IMR-90 (cell line): ENCODE measurements at regions not wholly inside any gene's neighbourhood (a gene's known extent, or its start where the extent isn't known, plus 50 kb on each side); places are given as distances from the start of the nearest gene placed in this dataset.

Experiments used
- ATAC-seq: fragments of 200-7000 bp; cut with Tn5 transposase; 2 replicates; pipeline ENCODE4 v1.9.1; 2020; ENCODE audit warnings: low read depth, mild to moderate bottlenecking, moderate library complexity
- BruUV-seq: library from RNA; stranded (reverse); fragments of 400-500 nt; replicated peaks from 2 replicates; lab custom pipeline; 2021; lab: Mats Ljungman, UMichigan
- CTCF ChIA-PET: fragments of 300-600 bp; formaldehyde crosslinking; extraction: SDS; loops from one replicate; lab custom pipeline; 2021; ENCODE audit warnings: antibody characterized with exemption; lab: Yijun Ruan, JAX
- POLR2A ChIA-PET: fragments of 300-600 bp; sonication (Branson Sonifier 250); formaldehyde crosslinking; loops from one replicate; lab custom pipeline; 2022; ENCODE audit warnings: antibody characterized with exemption; ENCODE audit not compliant: unreplicated experiment; lab: Charles Lee
- DNase-seq: peaks from one replicate; pipeline ENCODE4 v3.0.0; 2013
- H2AFZ ChIP-seq: replicated peaks from 2 replicates; pipeline ENCODE3; 2013; ENCODE audit warnings: low read length, mild to moderate bottlenecking; ENCODE audit not compliant: poor library complexity
- H2AK5ac ChIP-seq: 2 replicates; pipeline ENCODE4 v1.6.1; 2013; ENCODE audit warnings: low read depth, low read length, inconsistent platforms
- H2AK9ac ChIP-seq: replicated peaks from 2 replicates; pipeline ENCODE3; 2013; ENCODE audit warnings: mild to moderate bottlenecking, low read depth, low read length, moderate library complexity; ENCODE audit not compliant: poor library complexity
- H2BK120ac ChIP-seq: 2 replicates; pipeline ENCODE4 v1.6.1; 2013; ENCODE audit warnings: low read depth, low read length, inconsistent platforms
- H2BK15ac ChIP-seq: 3 replicates; pipeline ENCODE4 v1.6.1; 2013; ENCODE audit warnings: low read depth, low read length, inconsistent platforms
- H2BK20ac ChIP-seq: 2 replicates; pipeline ENCODE4 v1.6.1; 2013; ENCODE audit warnings: low read depth, mild to moderate bottlenecking, inconsistent platforms, low read length, moderate library complexity
- H2BK5ac ChIP-seq: 2 replicates; pipeline ENCODE4 v1.6.1; 2013; ENCODE audit warnings: mild to moderate bottlenecking, low read depth, low read length, inconsistent platforms; ENCODE audit not compliant: poor library complexity, severe bottlenecking
- H3K14ac ChIP-seq: replicated peaks from 2 replicates; pipeline ENCODE4 v1.6.1; 2013; ENCODE audit warnings: low read depth, low read length, inconsistent platforms
- H3K18ac ChIP-seq: 2 replicates; pipeline ENCODE4 v1.6.1; 2013; ENCODE audit warnings: low read depth, low read length, control low read depth
- H3K23ac ChIP-seq: 2 replicates; pipeline ENCODE4 v1.6.1; 2013; ENCODE audit warnings: low read depth, low read length, inconsistent platforms
- H3K27ac ChIP-seq: 2 replicates; pipeline ENCODE4 v1.5.1; 2013; ENCODE audit warnings: mild to moderate bottlenecking, control low read depth, low read length; ENCODE audit not compliant: insufficient read depth
- H3K27me3 ChIP-seq: 2 replicates; pipeline ENCODE4 v1.6.1; 2013; ENCODE audit warnings: low read length; ENCODE audit not compliant: control insufficient read depth, insufficient read depth
- H3K36me3 ChIP-seq: 2 replicates; pipeline ENCODE4 v1.6.1; 2013; ENCODE audit warnings: low read length, mixed read lengths; ENCODE audit not compliant: control insufficient read depth, insufficient read depth
- H3K4ac ChIP-seq: 2 replicates; pipeline ENCODE4 v1.6.1; 2013; ENCODE audit warnings: low read depth, low read length, inconsistent platforms
- H3K4me1 ChIP-seq: 2 replicates; pipeline ENCODE4 v1.6.1; 2013; ENCODE audit warnings: low read length, mixed read lengths; ENCODE audit not compliant: control insufficient read depth, insufficient read depth
- H3K4me2 ChIP-seq: 2 replicates; pipeline ENCODE4 v1.6.1; 2013; ENCODE audit warnings: low read depth, mild to moderate bottlenecking, control low read depth, low read length, moderate library complexity
- H3K4me3 ChIP-seq: 2 replicates; pipeline ENCODE4 v1.5.1; 2013; ENCODE audit warnings: low read depth, mild to moderate bottlenecking, control low read depth, low read length, moderate library complexity; ENCODE audit not compliant: insufficient read depth
- H3K56ac ChIP-seq: 2 replicates; pipeline ENCODE4 v1.6.1; 2013; ENCODE audit warnings: low read length, inconsistent platforms; ENCODE audit not compliant: insufficient read depth; ENCODE audit errors: extremely low read depth
- H3K79me1 ChIP-seq, 2 experiments: 2 replicates each; pipeline ENCODE4 v1.6.1; 2013; ENCODE audit warnings: low read length in 2 of 2, inconsistent platforms in 1 of 2, low read depth in 1 of 2
- H3K9ac ChIP-seq: 2 replicates; pipeline ENCODE4 v1.6.1; 2013; ENCODE audit warnings: low read depth, low read length, control low read depth
- H3K9me1 ChIP-seq: 2 replicates; pipeline ENCODE4 v1.6.1; 2013; ENCODE audit warnings: low read length, inconsistent platforms; ENCODE audit not compliant: insufficient read depth
- H3K9me3 ChIP-seq: 2 replicates; pipeline ENCODE4 v1.6.1; 2013; ENCODE audit warnings: low read length; ENCODE audit not compliant: control insufficient read depth, insufficient read depth
- H4K20me1 ChIP-seq: 2 replicates; pipeline ENCODE4 v1.6.1; 2013; ENCODE audit warnings: low read length, inconsistent platforms; ENCODE audit not compliant: insufficient read depth
- H4K5ac ChIP-seq: 2 replicates; pipeline ENCODE4 v1.6.1; 2013; ENCODE audit warnings: mild to moderate bottlenecking, low read depth, low read length, control low read depth
- H4K8ac ChIP-seq, 2 experiments: 2 replicates each; pipeline ENCODE4 v1.6.1; 2013; ENCODE audit warnings: low read depth in 2 of 2, low read length in 2 of 2, control low read depth in 1 of 2, inconsistent platforms in 1 of 2
- H4K91ac ChIP-seq: 2 replicates; pipeline ENCODE4 v1.6.1; 2013; ENCODE audit warnings: low read depth, low read length, inconsistent platforms; ENCODE audit not compliant: insufficient read depth
- BHLHE40 ChIP-seq: fragments of 150-350 bp; IDR thresholded peaks from 2 replicates; pipeline ENCODE4 v1.6.1; 2016; ENCODE audit warnings: mild to moderate bottlenecking, low read depth, low read length
- CEBPB ChIP-seq: IDR thresholded peaks from 2 replicates; pipeline ENCODE4 v1.6.1; 2012; ENCODE audit warnings: low read depth, low read length, improper control_type of control experiment
- CHD1 ChIP-seq: IDR thresholded peaks from 2 replicates; pipeline ENCODE4 v1.6.1; 2012; ENCODE audit warnings: low read depth, low read length, improper control_type of control experiment
- FOS ChIP-seq: fragments of 150-350 bp; IDR thresholded peaks from 2 replicates; pipeline ENCODE4 v1.6.1; 2016; ENCODE audit warnings: low read depth, low read length
- MAFK ChIP-seq: IDR thresholded peaks from 2 replicates; pipeline ENCODE4 v1.6.1; 2012; ENCODE audit warnings: low read depth, low read length, improper control_type of control experiment
- MAZ ChIP-seq: IDR thresholded peaks from 2 replicates; pipeline ENCODE4 v1.6.1; 2012; ENCODE audit warnings: low read depth, mild to moderate bottlenecking, low read length, improper control_type of control experiment, moderate library complexity, borderline replicate concordance
- MXI1 ChIP-seq: IDR thresholded peaks from 2 replicates; pipeline ENCODE4 v1.6.1; 2012; ENCODE audit warnings: low read depth, mild to moderate bottlenecking, low read length, moderate library complexity, borderline replicate concordance
- NFE2L2 ChIP-seq: fragments of 150-350 bp; IDR thresholded peaks from 2 replicates; pipeline ENCODE4 v1.6.1; 2016; ENCODE audit warnings: low read depth, mild to moderate bottlenecking, low read length
- POLR2A ChIP-seq: IDR thresholded peaks from 2 replicates; pipeline ENCODE4 v1.6.1; 2012; ENCODE audit warnings: mild to moderate bottlenecking, low read depth, low read length
- RAD21 ChIP-seq: IDR thresholded peaks from 2 replicates; pipeline ENCODE4 v1.6.1; 2012; ENCODE audit warnings: low read length, improper control_type of control experiment
- RCOR1 ChIP-seq: IDR thresholded peaks from 2 replicates; pipeline ENCODE4 v1.6.1; 2012; ENCODE audit warnings: mild to moderate bottlenecking, low read length, improper control_type of control experiment; ENCODE audit not compliant: insufficient replicate concordance
- RFX5 ChIP-seq: IDR thresholded peaks from 2 replicates; pipeline ENCODE4 v1.8.0; 2012; ENCODE audit warnings: low read depth, mild to moderate bottlenecking, low read length, moderate library complexity
- SMC3 ChIP-seq: fragments of 150-350 bp; IDR thresholded peaks from 2 replicates; pipeline ENCODE4 v1.6.1; 2016; ENCODE audit warnings: low read depth, mild to moderate bottlenecking, antibody characterized with exemption, low read length, moderate library complexity
- WGBS, 2 experiments: methylation state at CpG; one replicate each; pipeline versions ENCODE4 v1.1.5 to v1.1.7; 2013; ENCODE audit warnings: missing lambda C conversion rate in 2 of 2; ENCODE audit not compliant: insufficient read length in 1 of 2; ENCODE audit errors: extremely low coverage in 2 of 2; 5-methylcytosine and 5-hydroxymethylcytosine counted together
- dilution Hi-C: fragments of 300-500 bp; cut with HindIII; formaldehyde crosslinking; loops from one replicate; pipeline ENCODE4 v1.14.3; 2018; ENCODE audit warnings: low sequenced_read_pairs; ENCODE audit not compliant: unreplicated experiment
- in situ Hi-C: fragments of 300-500 bp; cut with MboI; formaldehyde crosslinking; loops from 3 replicates; pipeline ENCODE4 v1.14.3; 2019; ENCODE audit warnings: low sequenced_read_pairs, inconsistent platforms, mixed read lengths
- intact Hi-C: fragments of 100-400 bp; cut with micrococcal nuclease; formaldehyde crosslinking; loops from 2 replicates; pipeline ENCODE4 v1.10.0; 2022
- TF ChIP-seq, protein P1 (sequence below): fragments of 150-350 bp; IDR thresholded peaks from 2 replicates; pipeline ENCODE4 v1.6.1; 2017; ENCODE audit warnings: mild to moderate bottlenecking, antibody characterized with exemption, low read length, low read depth
- TF ChIP-seq, protein P2 (sequence below): fragments of 150-350 bp; IDR thresholded peaks from 2 replicates; pipeline ENCODE4 v1.6.1; 2016; ENCODE audit warnings: low read depth, mild to moderate bottlenecking, low read length, moderate library complexity, borderline replicate concordance
- TF ChIP-seq, protein P3 (sequence below): conservative IDR thresholded peaks from 2 replicates; pipeline ENCODE4 v1.5.1; 2012; ENCODE audit warnings: mild to moderate bottlenecking, low read depth, low read length, improper control_type of control experiment

DNA sequence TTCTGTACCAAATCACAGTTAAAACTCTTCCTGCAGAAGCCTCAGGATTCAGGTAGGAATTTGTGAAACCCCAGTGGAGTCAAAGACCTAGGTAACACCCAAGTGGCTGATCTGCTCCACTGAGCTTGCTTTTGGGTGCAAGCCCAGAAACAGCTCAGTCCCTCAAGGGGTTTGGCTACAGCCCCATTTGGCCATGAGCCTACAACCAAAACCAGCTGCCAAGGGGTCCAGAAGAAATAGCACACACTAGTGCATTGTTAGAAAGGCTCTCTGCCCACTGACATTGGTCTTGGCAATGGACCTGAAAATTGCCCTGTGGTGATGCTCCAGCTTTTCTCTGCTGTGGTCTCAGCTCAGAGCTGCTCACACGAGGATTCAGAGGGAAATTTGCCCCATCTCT lies 577.4 kb upstream of the INTU start:
- no peak overlapping the region for H3K14ac ChIP-seq
- no peak overlapping the region for H3K23ac ChIP-seq
- H3K56ac ChIP-seq, result no peak overlapping the region
- H3K4me1 ChIP-seq, result peaks cover 2% of the 10 kb centered on the region; the same call in 1 of the 2 replicates
- TF ChIP-seq MXI1, result no peak
- no peak for TF ChIP-seq RAD21
- TF ChIP-seq BHLHE40, result no peak
- TF ChIP-seq, protein P1, sequence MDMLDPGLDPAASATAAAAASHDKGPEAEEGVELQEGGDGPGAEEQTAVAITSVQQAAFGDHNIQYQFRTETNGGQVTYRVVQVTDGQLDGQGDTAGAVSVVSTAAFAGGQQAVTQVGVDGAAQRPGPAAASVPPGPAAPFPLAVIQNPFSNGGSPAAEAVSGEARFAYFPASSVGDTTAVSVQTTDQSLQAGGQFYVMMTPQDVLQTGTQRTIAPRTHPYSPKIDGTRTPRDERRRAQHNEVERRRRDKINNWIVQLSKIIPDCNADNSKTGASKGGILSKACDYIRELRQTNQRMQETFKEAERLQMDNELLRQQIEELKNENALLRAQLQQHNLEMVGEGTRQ, result no peak
- TF ChIP-seq POLR2A, result no peak
- TF ChIP-seq, protein P2, sequence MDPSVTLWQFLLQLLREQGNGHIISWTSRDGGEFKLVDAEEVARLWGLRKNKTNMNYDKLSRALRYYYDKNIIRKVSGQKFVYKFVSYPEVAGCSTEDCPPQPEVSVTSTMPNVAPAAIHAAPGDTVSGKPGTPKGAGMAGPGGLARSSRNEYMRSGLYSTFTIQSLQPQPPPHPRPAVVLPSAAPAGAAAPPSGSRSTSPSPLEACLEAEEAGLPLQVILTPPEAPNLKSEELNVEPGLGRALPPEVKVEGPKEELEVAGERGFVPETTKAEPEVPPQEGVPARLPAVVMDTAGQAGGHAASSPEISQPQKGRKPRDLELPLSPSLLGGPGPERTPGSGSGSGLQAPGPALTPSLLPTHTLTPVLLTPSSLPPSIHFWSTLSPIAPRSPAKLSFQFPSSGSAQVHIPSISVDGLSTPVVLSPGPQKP, result no peak
- no peak for TF ChIP-seq RCOR1
- no peak for TF ChIP-seq MAZ
- TF ChIP-seq CHD1, result no peak
- no peak for TF ChIP-seq CEBPB
- TF ChIP-seq RFX5, result no peak
- no peak for TF ChIP-seq MAFK
- no peak for TF ChIP-seq FOS
- no peak for TF ChIP-seq SMC3
- no peak for TF ChIP-seq NFE2L2
- TF ChIP-seq, protein P3, sequence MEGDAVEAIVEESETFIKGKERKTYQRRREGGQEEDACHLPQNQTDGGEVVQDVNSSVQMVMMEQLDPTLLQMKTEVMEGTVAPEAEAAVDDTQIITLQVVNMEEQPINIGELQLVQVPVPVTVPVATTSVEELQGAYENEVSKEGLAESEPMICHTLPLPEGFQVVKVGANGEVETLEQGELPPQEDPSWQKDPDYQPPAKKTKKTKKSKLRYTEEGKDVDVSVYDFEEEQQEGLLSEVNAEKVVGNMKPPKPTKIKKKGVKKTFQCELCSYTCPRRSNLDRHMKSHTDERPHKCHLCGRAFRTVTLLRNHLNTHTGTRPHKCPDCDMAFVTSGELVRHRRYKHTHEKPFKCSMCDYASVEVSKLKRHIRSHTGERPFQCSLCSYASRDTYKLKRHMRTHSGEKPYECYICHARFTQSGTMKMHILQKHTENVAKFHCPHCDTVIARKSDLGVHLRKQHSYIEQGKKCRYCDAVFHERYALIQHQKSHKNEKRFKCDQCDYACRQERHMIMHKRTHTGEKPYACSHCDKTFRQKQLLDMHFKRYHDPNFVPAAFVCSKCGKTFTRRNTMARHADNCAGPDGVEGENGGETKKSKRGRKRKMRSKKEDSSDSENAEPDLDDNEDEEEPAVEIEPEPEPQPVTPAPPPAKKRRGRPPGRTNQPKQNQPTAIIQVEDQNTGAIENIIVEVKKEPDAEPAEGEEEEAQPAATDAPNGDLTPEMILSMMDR, result no peak
- no peak overlapping the region for H2BK5ac ChIP-seq
- no peak overlapping the region for H3K4me3 ChIP-seq
- in situ Hi-C loops (no loop called here), intact Hi-C loops (no loop called here), dilution Hi-C loops (no loop called here)
- no peak overlapping the region for H2AK9ac ChIP-seq
- no peak overlapping the region for H2AK5ac ChIP-seq
- CTCF ChIA-PET, result no interaction called here
- H3K9me3 ChIP-seq, result peaks cover 3% of the 10 kb centered on the region; the same call in 1 of the 2 replicates
- no peak overlapping the region for H2BK120ac ChIP-seq
- no TSS peak for BruUV-seq
- POLR2A ChIA-PET, result no interaction called here
- H4K20me1 ChIP-seq, result no peaks in the 10 kb centered on the region
- no peak overlapping the region for H4K91ac ChIP-seq
- no peaks in the 10 kb centered on the region for H3K79me1 ChIP-seq
- H3K9me1 ChIP-seq, result no peaks in the 10 kb centered on the region
- no peaks in the 10 kb centered on the region for H3K36me3 ChIP-seq
- no peak overlapping the region for H3K4ac ChIP-seq
- H3K27me3 ChIP-seq, result no peaks in the 10 kb centered on the region
- no peak overlapping the region for H3K9ac ChIP-seq
- H2BK15ac ChIP-seq, result no peak overlapping the region
- no peak overlapping the region for H3K18ac ChIP-seq
- H3K27ac ChIP-seq, result no peak overlapping the region
- H2BK20ac ChIP-seq, result no peak overlapping the region
- DNase-seq (peak; percentile 70), ATAC-seq (no peak)
- no peak overlapping the region for H3K4me2 ChIP-seq
- peak overlapping the region; percentile 48 for H2AFZ ChIP-seq
- H4K8ac ChIP-seq, result no peak overlapping the region
- WGBS, 2 experiments, result 44% methylated on average over 1 of the region's 1 CpG; no CpG with 5 or more reads in 1 of the 2 experiments
- no peak overlapping the region for H4K5ac ChIP-seq
